Aorta (tissue), 5 donors: ENCODE measurements at regions not wholly inside any gene's neighbourhood (a gene's known extent, or its start where the extent isn't known, plus 50 kb on each side); places are given as distances from the start of the nearest gene placed in this dataset.

ENCODE experiments used
- ATAC-seq: fragments of 200-7000 bp; cut with Tn5 transposase; one replicate; pipeline ENCODE4 v1.9.1; 2022; ENCODE audit warnings: moderate library complexity; ENCODE audit not compliant: low FRiP score
- DNase-seq, 2 donors: peaks; one replicate each; pipeline ENCODE4 v3.0.0-alpha.2; 2020
- H3K27ac ChIP-seq, 2 donors: one replicate each; pipeline ENCODE4 v1.5.1; 2013; ENCODE audit warnings: low read length in 2 of 2, mild to moderate bottlenecking in 2 of 2, moderate library complexity in 2 of 2, control low read depth in 1 of 2, inconsistent platforms in 1 of 2, low read depth in 1 of 2
- H3K27me3 ChIP-seq, 2 donors: one replicate each; pipeline ENCODE4 v1.6.1; 2013; ENCODE audit warnings: control low read depth in 1 of 2, low read length in 1 of 2, mild to moderate bottlenecking in 1 of 2, moderate library complexity in 1 of 2; ENCODE audit not compliant: insufficient read depth in 2 of 2, control insufficient read depth in 1 of 2
- H3K36me3 ChIP-seq, 2 donors: one replicate each; pipeline ENCODE4 v1.6.1; 2013; ENCODE audit warnings: control low read depth in 1 of 2, low read length in 1 of 2, mild to moderate bottlenecking in 1 of 2; ENCODE audit not compliant: insufficient read depth in 2 of 2, control insufficient read depth in 1 of 2
- H3K4me1 ChIP-seq, 2 donors: one replicate each; pipeline ENCODE4 v1.6.1; 2013; ENCODE audit warnings: low read length in 2 of 2, control low read depth in 1 of 2, mild to moderate bottlenecking in 1 of 2, moderate library complexity in 1 of 2; ENCODE audit not compliant: insufficient read depth in 2 of 2, control insufficient read depth in 1 of 2
- H3K4me3 ChIP-seq, 2 donors: one replicate each; pipeline ENCODE4 v1.5.1; 2013; ENCODE audit warnings: low read length in 2 of 2, control low read depth in 1 of 2, mild to moderate bottlenecking in 1 of 2
- H3K9me3 ChIP-seq: one replicate; pipeline ENCODE4 v1.6.1; 2013; ENCODE audit warnings: mild to moderate bottlenecking, low read length; ENCODE audit not compliant: control insufficient read depth
- WGBS, 2 donors: extraction: QIAGEN DNeasy Blood & Tissue Kit; methylation state at CpG; one replicate each; pipeline ENCODE4 v1.1.7; 2013; 5-methylcytosine and 5-hydroxymethylcytosine counted together
- intact Hi-C, 2 donors: fragments of 100-400 bp; cut with DNase I; formaldehyde crosslinking; loops; one replicate each; pipeline versions ENCODE4 v1.14.2 to v1.15.0; 2022
- donor health status: healthy with polysubstance abuse.
- donor health status: Bipolar disorder and iron deficiency.
- donor health status: DM: no; HTN: no; CAD: no.
- donor health status: DM: no; HTN: no; CAD: no.
- donor health status: DM: yes; HTN: yes; CAD: no.

DNA sequence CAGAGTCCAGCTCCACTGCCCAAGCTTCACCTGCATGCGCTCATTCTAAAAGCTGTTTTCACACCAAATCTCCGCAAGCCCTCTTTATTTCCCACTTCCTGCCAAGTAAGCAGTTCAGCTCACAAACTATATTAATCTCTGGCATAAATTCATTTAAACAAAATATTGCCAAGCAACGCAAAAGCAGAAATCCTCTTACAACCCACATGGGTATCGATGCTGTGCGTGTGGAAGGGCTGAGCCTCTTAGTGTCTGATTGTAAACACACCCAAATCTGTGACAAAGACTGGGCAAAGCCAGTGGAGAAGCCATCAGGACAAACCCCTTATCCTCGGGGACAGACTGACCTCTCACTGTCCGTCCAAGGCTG is 124.3 kb upstream of the ATP2B2 start:
- no peak for ATAC-seq
- no peak for DNase-seq
- no peaks in the 10 kb centered on the region for H3K4me1 ChIP-seq
- H3K27ac ChIP-seq: no peak overlapping the region
- peaks cover 2% of the 10 kb centered on the region for H3K9me3 ChIP-seq
- 31 to 32% methylated on average over 7 of the region's 7 CpGs for WGBS, 2 donors
- no peaks in the 10 kb centered on the region for H3K36me3 ChIP-seq
- intact Hi-C loops: no loop called here
- H3K4me3 ChIP-seq: no peak overlapping the region
- H3K27me3 ChIP-seq: no peaks in the 10 kb centered on the region

DNA sequence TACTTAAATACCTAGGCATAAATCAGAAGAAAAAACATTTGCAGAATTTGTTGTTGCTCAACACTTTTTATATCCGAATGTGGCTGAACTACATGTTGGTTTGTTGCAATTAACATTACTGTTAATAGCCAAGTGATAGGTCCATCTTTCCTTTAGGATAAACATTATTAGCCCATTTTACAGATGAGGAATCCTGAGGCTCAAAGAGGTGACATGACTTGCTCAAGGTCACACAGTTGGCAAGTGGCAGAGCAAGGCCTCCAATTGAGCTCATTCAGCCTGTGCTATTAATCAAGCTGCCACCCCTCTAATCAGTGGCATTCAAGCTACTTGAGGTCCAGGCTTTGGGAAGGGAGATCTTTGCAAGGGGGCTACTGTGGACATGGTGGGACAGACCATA is 125.8 kb upstream of the ATP2B2 start:
- no peaks in the 10 kb centered on the region for H3K4me1 ChIP-seq
- DNase-seq: no peak
- intact Hi-C loops: no loop called here
- H3K36me3 ChIP-seq: no peaks in the 10 kb centered on the region
- no peaks in the 10 kb centered on the region for H3K27me3 ChIP-seq
- H3K4me3 ChIP-seq: no peak overlapping the region
- peaks cover 3% of the 10 kb centered on the region for H3K9me3 ChIP-seq
- WGBS, 2 donors: 86 to 87% methylated on average over 1 of the region's 1 CpG
- H3K27ac ChIP-seq: no peak overlapping the region
- no peak for ATAC-seq

DNA sequence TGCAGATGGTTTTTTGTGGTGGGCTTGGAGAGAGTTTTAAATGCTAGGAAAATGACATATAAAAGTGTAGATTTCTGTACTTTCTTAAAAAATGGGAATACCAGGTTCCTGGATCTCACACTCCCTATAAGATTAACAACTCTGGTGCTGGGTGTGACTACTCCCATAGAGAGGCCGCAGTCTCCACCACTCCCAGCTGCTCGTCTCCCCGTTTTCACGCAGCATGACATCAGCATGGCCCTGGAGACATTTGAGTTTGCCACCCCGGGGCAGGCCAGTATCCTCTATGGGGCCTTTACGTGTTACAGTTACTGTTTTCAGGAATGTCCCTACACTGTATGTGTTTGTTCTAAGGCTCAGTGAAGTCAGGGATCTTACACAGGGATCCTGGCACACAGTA is 126.7 kb upstream of the ATP2B2 start:
- H3K4me3 ChIP-seq: no peak overlapping the region
- WGBS, 2 donors: 73 to 78% methylated on average over 6 of the region's 6 CpGs
- intact Hi-C loops: no loop called here
- ATAC-seq: no peak
- no peak for DNase-seq
- H3K9me3 ChIP-seq: peaks cover 6% of the 10 kb centered on the region
- H3K36me3 ChIP-seq: no peaks in the 10 kb centered on the region
- H3K4me1 ChIP-seq: no peaks in the 10 kb centered on the region
- H3K27me3 ChIP-seq: no peaks in the 10 kb centered on the region
- H3K27ac ChIP-seq: no peak overlapping the region

DNA sequence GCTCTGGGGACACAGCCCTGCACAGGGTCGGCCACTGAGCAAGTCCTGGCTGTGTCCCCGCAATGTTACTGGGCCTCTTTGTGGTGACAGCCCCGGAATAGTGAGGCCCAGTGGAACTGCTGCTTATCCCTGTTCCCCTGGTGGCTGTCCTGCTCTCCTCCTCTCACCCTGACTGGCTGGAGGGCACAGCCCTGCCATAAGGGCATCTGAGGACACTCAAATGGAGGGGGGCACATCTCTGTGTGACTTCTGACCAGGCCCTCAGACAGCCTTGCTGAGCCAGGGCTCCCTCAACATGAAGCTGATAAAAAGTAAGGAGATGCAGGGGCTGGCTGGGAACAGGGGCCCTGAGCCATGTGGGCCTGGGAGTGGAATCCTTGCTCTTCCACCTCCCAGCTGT is 127.4 kb upstream of the ATP2B2 start:
- WGBS, 2 donors: 79 to 82% methylated on average over 3 of the region's 3 CpGs
- H3K27ac ChIP-seq: no peak overlapping the region
- DNase-seq (no peak), ATAC-seq (no peak)
- no peaks in the 10 kb centered on the region for H3K36me3 ChIP-seq
- no peak overlapping the region for H3K4me3 ChIP-seq
- peaks cover 6% of the 10 kb centered on the region for H3K9me3 ChIP-seq
- intact Hi-C loops: no loop called here
- no peaks in the 10 kb centered on the region for H3K27me3 ChIP-seq
- no peaks in the 10 kb centered on the region for H3K4me1 ChIP-seq

DNA sequence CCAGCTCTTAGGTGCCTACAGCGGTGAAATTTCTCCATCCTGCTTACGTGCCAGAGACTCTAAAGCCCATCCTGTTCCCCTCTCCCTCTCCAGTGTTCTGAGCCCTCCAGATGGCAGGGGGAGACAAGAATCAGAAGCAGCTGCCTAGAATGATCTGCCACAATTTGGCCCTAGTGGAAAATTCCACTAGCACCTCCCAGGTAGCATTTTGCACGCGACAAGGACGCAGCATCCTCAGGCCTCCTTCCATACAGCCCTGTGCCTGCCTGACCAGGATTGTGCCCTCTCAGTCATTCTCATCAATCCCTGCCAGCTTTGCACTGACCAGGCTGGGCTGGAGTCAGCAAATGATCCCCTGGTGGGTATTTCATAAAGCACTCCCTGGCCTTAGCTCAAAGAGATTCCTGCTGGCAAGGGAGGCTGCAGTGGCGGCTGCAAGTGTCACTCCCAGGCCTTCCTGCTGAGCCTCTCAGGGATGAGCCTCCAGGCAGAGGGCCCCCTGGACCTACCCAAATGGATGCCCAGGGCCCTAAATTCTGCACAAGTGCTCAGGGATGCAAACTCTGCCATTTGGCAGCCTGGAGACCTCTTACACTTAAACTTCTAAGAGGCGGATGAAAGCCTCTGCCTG is 130.2 kb upstream of the ATP2B2 start:
- H3K9me3 ChIP-seq: peaks cover 6% of the 10 kb centered on the region
- DNase-seq (no peak), ATAC-seq (no peak)
- intact Hi-C loops: no loop called here
- no peak overlapping the region for H3K4me3 ChIP-seq
- no peaks in the 10 kb centered on the region for H3K36me3 ChIP-seq
- 73 to 75% methylated on average over 7 of the region's 7 CpGs for WGBS, 2 donors
- no peaks in the 10 kb centered on the region for H3K27me3 ChIP-seq
- H3K27ac ChIP-seq: no peak overlapping the region
- no peaks in the 10 kb centered on the region for H3K4me1 ChIP-seq

DNA sequence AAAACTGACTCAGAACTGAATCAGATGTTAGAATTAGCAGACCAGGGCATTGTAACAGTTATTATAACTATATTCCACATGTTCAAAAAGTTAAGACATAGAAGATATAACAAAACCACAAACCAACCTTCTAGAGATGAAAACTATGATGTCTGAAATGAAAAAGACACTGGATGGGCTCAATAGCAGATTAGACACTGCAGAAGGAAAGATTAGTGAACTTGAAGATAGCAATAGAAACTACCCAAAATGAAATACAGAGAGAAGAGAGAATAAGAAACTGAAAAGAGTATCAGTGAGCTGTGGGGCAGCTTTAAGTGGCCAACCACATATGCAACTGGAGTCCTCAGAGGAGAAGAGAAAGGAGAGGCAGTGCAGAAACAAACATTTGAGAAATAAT is 132.0 kb upstream of the ATP2B2 start:
- intact Hi-C loops: no loop called here
- no peak overlapping the region for H3K4me3 ChIP-seq

DNA sequence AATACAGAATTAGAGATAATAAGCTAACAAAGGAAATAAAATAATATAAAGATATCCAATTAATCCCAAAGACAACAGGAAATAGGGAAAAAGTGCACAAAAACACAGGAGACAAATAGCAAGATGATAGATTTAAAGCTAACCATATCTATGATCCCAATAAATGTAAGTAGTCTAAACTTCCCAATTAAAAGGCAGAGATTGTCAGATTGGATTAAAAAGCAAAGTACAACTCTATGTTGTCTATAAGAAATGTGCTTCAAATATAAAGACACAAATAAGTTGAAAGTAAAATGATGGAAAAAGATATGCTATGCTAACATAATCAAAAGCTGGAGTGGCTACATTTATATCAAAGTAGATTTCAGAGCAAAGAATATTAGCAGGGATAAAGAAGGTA is 133.1 kb upstream of the ATP2B2 start:
- Histone ChIP-seq H3K9me3 (peaks cover 6% of the 10 kb centered on the region), H3K27me3 (no peaks in the 10 kb centered on the region), H3K36me3 (no peaks in the 10 kb centered on the region), H3K27ac (no peak overlapping the region), H3K4me1 (no peaks in the 10 kb centered on the region), H3K4me3 (no peak overlapping the region)
- intact Hi-C loops: no loop called here
- no peak for DNase-seq
- ATAC-seq: no peak

More for the DNA sequence above, 132.0 kb upstream of the ATP2B2 start:
- Histone ChIP-seq H3K9me3 (peaks cover 6% of the 10 kb centered on the region), H3K4me1 (no peaks in the 10 kb centered on the region), H3K27ac (no peak overlapping the region), H3K27me3 (no peaks in the 10 kb centered on the region), H3K36me3 (no peaks in the 10 kb centered on the region)
- ATAC-seq: no peak
- DNase-seq: no peak

DNA sequence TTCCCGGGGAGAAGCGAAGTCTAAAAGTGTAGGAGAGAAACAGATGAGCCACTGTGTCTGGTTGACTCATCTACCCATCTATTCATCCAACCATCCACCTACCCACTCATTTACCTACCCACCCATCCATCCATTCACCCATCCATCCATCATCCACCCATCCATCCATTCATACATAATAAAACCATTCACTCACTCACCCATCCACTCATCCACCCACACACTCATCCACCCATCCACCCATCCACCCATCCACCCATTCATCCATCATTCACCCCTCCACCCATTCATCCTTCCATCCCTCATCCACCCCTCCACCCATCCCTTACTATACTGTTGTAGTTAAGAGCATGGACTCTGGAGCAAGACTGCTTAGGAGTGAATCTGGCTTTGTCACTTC is 136.4 kb upstream of the ATP2B2 start:
- Histone ChIP-seq H3K9me3 (peaks cover 1% of the 10 kb centered on the region), H3K4me1 (no peaks in the 10 kb centered on the region), H3K27me3 (no peaks in the 10 kb centered on the region), H3K4me3 (no peak overlapping the region), H3K27ac (no peak overlapping the region), H3K36me3 (no peaks in the 10 kb centered on the region)
- ATAC-seq (no peak), DNase-seq (no peak)
- WGBS, 2 donors: 92 to 93% methylated on average over 2 of the region's 2 CpGs
- intact Hi-C loops: no loop called here

DNA sequence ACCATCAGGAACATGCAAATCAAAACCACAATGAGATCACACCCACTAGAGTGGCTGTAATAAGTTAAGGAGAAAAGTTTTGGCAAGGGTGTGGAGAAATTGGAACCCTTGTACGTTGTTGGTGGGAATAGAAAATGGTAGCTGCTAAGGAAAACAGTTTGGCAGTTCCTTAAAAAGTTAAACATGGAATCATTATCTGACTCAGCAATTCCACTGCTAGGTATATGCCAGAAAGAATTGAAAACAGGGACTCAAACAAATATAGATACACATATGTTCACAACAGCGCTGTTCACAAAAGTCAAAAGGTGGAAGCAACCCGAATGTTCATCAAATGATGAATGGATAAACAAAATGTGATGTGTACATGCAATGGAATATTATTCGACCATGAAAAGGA is 138.8 kb upstream of the ATP2B2 start:
- ATAC-seq (no peak), DNase-seq (no peak)
- Histone ChIP-seq H3K4me3 (no peak overlapping the region), H3K4me1 (no peaks in the 10 kb centered on the region), H3K27me3 (no peaks in the 10 kb centered on the region), H3K27ac (no peak overlapping the region), H3K9me3 (no peaks in the 10 kb centered on the region), H3K36me3 (no peaks in the 10 kb centered on the region)
- intact Hi-C loops: no loop called here
- 70 to 71% methylated on average over 4 of the region's 4 CpGs for WGBS, 2 donors
